Mucosa of descending colon (tissue), 3 donors: ENCODE measurements at regions not wholly inside any gene's neighbourhood (a gene's known extent, or its start where the extent isn't known, plus 50 kb on each side); places are given as distances from the start of the nearest gene placed in this dataset.

Experiments
- ATAC-seq: fragments of 200-7000 bp; cut with Tn5 transposase; one replicate; pipeline ENCODE4 v1.9.1; 2020; ENCODE audit warnings: mild to moderate bottlenecking, moderate library complexity
- DNase-seq, 3 donors: peaks; one replicate each; pipeline ENCODE4 v3.0.0-alpha.2; 2020
- H3K36me3 ChIP-seq: fragments of 200-600 bp; one replicate; pipeline ENCODE4 v1.8.0; 2021; ENCODE audit warnings: low read depth, mild to moderate bottlenecking
- H3K4me1 ChIP-seq: fragments of 200-600 bp; one replicate; pipeline ENCODE4 v1.8.0; 2021; ENCODE audit warnings: low read depth, mild to moderate bottlenecking
- H3K4me3 ChIP-seq: fragments of 200-600 bp; one replicate; pipeline ENCODE4 v1.8.0; 2021; ENCODE audit warnings: mild to moderate bottlenecking
- H3K9me3 ChIP-seq: fragments of 200-600 bp; one replicate; pipeline ENCODE4 v1.8.0; 2021; ENCODE audit warnings: mild to moderate bottlenecking
- CTCF ChIP-seq: fragments of 200-600 bp; IDR thresholded peaks from one replicate; pipeline ENCODE4 v1.8.0; 2022; ENCODE audit warnings: antibody characterized with exemption, mild to moderate bottlenecking
- intact Hi-C, 2 donors: fragments of 100-400 bp; cut with DNase I in 1 of 2; cut with micrococcal nuclease in 1 of 2; formaldehyde crosslinking; loops; one replicate each; pipeline versions ENCODE4 v1.11.0 to v1.11.1; 2022; cut with DNase I, micrococcal nuclease
- donor health status: DM: no; HTN: no; CAD: no; lungs with moderate emphysema.
- donor health status: DM: no; HTN: no; CAD: no.
- donor health status: DM: no; HTN: yes; CAD: no.

- DNase-seq (no peak), ATAC-seq (no peak)
- Histone ChIP-seq H3K9me3 (no peaks in the 10 kb centered on the region), H3K4me1 (no peaks in the 10 kb centered on the region), H3K4me3 (no peak overlapping the region), H3K36me3 (no peaks in the 10 kb centered on the region)
- TF ChIP-seq CTCF: no peak
- intact Hi-C loops: no loop called here
Measured at GRCh38 chr15:38876211-38876610, 311.6 kb upstream of the RASGRP1 start.

GRCh38 chr15:38876621-38877020 is 312.0 kb upstream of the RASGRP1 start:
- intact Hi-C loops: no loop called here
- no peak for ATAC-seq
- no peaks in the 10 kb centered on the region for H3K36me3 ChIP-seq
- H3K4me3 ChIP-seq: no peak overlapping the region
- no peaks in the 10 kb centered on the region for H3K4me1 ChIP-seq
- TF ChIP-seq CTCF: no peak
- H3K9me3 ChIP-seq: no peaks in the 10 kb centered on the region
- no peak for DNase-seq

- TF ChIP-seq CTCF: no peak
- ATAC-seq (no peak), DNase-seq (no peak)
- Histone ChIP-seq H3K9me3 (no peaks in the 10 kb centered on the region), H3K4me3 (no peak overlapping the region), H3K36me3 (no peaks in the 10 kb centered on the region), H3K4me1 (no peaks in the 10 kb centered on the region)
- intact Hi-C loops: no loop called here
Measured at GRCh38 chr15:38877471-38877870, 312.9 kb upstream of the RASGRP1 start.

- intact Hi-C loops: no loop called here
- no peaks in the 10 kb centered on the region for H3K36me3 ChIP-seq
- H3K4me3 ChIP-seq: no peak overlapping the region
- no peaks in the 10 kb centered on the region for H3K4me1 ChIP-seq
- ATAC-seq (no peak), DNase-seq (no peak)
- H3K9me3 ChIP-seq: no peaks in the 10 kb centered on the region
- TF ChIP-seq CTCF: no peak
Measured at GRCh38 chr15:38878026-38878425, 313.4 kb upstream of the RASGRP1 start.

- Histone ChIP-seq H3K36me3 (no peaks in the 10 kb centered on the region), H3K9me3 (no peaks in the 10 kb centered on the region), H3K4me3 (no peak overlapping the region), H3K4me1 (no peaks in the 10 kb centered on the region)
- ATAC-seq (no peak), DNase-seq (no peak)
- intact Hi-C loops: no loop called here
- TF ChIP-seq CTCF: no peak
Measured at GRCh38 chr15:38878926-38879325, 314.3 kb upstream of the RASGRP1 start.

GRCh38 chr15:38879909-38880471 is 315.4 kb upstream of the RASGRP1 start:
- Histone ChIP-seq H3K4me3 (no peak overlapping the region), H3K9me3 (no peaks in the 10 kb centered on the region), H3K36me3 (no peaks in the 10 kb centered on the region), H3K4me1 (no peaks in the 10 kb centered on the region)
- ATAC-seq: peak; percentile 39
- peak in 1 of 3 donors; percentile 27 for DNase-seq
- intact Hi-C loops: no loop called here
- no peak for TF ChIP-seq CTCF
